ENCODE measurements at regions not wholly inside any gene's neighbourhood (a gene's known extent, or its start where the extent isn't known, plus 50 kb on each side); places are given as distances from the start of the nearest gene placed in this dataset.

DNA sequence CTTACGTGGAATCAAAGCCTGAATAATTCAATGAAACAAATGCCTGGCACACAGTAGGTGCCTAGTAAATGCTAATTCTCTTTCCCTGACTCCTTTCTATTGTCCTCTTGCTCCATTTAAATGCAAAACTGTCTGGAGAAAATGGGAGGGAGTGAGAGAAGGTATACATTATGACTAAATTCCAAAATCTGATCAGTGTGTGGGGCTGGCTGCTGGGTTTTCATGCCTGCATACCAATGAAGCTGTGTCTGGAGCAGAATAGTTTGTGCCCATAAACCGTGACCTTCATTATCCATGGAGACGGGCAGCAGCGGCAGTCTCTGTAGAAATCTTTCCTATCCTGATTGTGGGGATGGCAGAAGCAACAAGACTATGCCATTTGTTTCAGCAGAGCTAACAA, 223.4 kb upstream of the ZBED5 start:
- TF ChIP-seq CTCF (conservative IDR thresholded peaks at IDR 0.05), result no peak
- H3K9me3 Mint-ChIP-seq, result no peaks in the 10 kb centered on the region
- H3K4me1 Mint-ChIP-seq, result peaks cover 17% of the 10 kb centered on the region
- no peak overlapping the region for H3K27ac Mint-ChIP-seq (ENCODE audit: unreplicated experiment)
- H3K4me3 Mint-ChIP-seq, result no peak overlapping the region
- no peaks in the 10 kb centered on the region for H3K36me3 Mint-ChIP-seq (ENCODE audit: low read depth)
- H3K27me3 Mint-ChIP-seq (ENCODE audit: low read depth), result no peaks in the 10 kb centered on the region
- DNase-seq (ENCODE audit: low read depth, low spot score), result no peak

DNA sequence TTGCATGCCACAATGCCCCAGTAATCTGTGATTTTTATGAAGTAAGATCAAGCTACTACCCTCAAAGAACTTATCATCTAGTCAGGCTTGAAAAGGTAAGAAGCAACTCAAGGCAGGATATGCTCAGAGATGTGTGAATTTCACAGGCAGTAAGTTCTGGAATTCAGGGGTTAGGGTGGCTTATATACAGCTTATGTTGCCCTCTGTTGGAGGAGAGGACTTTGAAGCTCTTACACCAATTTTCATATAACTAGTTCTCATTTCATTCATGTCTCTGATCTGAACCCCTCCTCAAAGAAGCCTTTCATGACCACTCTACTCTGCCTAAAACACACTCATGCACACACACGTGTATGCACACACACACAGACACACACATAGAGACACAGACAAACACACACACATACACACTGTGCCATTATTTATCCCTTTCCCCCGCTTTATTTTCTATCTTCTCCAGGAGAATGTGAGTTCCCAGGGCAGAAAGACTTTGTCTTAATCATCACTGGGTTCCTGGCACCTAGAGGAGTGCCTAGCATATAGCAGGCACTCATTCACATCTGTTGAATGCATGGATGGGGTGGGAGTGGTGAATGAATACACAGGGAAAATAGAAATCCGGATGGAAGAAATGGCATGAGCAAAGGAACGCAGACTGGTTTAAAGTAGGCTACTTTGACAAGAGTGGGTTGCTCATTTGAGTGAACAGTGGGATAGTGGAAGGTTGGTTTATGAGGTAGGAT, 220.7 kb upstream of the ZBED5 start:
- no peaks in the 10 kb centered on the region for H3K9me3 Mint-ChIP-seq
- DNase-seq (ENCODE audit: low read depth, low spot score), result no peak
- H3K4me3 Mint-ChIP-seq, result no peak overlapping the region
- H3K27ac Mint-ChIP-seq (ENCODE audit: unreplicated experiment), result no peak overlapping the region
- no peaks in the 10 kb centered on the region for H3K36me3 Mint-ChIP-seq (ENCODE audit: low read depth)
- no peaks in the 10 kb centered on the region for H3K27me3 Mint-ChIP-seq (ENCODE audit: low read depth)
- TF ChIP-seq CTCF (conservative IDR thresholded peaks at IDR 0.05), result no peak
- peaks cover 17% of the 10 kb centered on the region for H3K4me1 Mint-ChIP-seq

GRCh38 chr11:11077898-11078297, 220.0 kb upstream of the ZBED5 start:
- Mint-ChIP-seq H3K36me3 (ENCODE audit: low read depth) (no peaks in the 10 kb centered on the region), H3K9me3 (no peaks in the 10 kb centered on the region), H3K27ac (ENCODE audit: unreplicated experiment) (no peak overlapping the region), H3K4me3 (no peak overlapping the region), H3K4me1 (peaks cover 17% of the 10 kb centered on the region), H3K27me3 (ENCODE audit: low read depth) (no peaks in the 10 kb centered on the region)
- TF ChIP-seq CTCF (conservative IDR thresholded peaks at IDR 0.05), result no peak
- no peak for DNase-seq (ENCODE audit: low read depth, low spot score)

DNA sequence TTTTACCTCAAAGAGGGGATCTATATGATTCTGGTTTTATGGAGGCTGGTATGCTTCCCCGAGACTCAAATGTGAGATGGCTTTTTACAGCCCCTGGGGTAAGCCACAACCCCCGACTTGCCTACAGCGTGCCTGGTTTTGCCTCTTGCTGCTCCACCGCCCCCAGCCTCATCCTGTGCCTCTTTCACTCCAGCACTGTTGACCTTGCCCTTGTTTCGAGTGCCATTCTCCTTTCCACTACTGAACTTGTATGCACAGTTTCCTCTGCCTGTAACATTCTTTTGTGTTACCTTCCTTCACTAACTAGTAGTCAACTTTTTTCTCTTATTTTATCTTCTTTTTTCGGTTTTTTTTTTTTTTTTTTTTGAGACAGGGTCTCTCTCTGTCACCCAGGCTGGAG, 219.0 kb upstream of the ZBED5 start:
- Mint-ChIP-seq H3K27me3 (ENCODE audit: low read depth) (no peaks in the 10 kb centered on the region), H3K4me3 (no peak overlapping the region), H3K36me3 (ENCODE audit: low read depth) (no peaks in the 10 kb centered on the region), H3K9me3 (no peaks in the 10 kb centered on the region), H3K4me1 (peaks cover 14% of the 10 kb centered on the region), H3K27ac (ENCODE audit: unreplicated experiment) (no peak overlapping the region)
- no peak for TF ChIP-seq CTCF (conservative IDR thresholded peaks at IDR 0.05)
- no peak for DNase-seq (ENCODE audit: low read depth, low spot score)

DNA sequence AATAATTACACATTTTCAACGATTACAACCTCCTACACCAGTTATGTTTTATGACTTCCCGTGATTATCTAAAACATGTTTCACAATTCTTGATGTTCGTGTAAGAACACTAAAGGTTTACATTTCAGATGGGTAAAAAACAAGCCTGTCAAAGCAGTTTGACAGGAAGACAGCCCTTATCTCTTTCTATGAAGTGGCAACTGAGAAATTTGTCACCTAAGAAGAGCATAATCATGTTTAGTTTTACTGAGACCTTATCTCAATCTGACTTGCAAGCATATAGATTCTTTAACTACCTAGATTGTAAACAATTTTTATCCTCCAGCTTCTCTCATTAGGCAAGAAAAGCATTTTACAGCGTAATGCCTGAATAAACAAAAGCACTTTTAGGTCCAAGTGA, 218.4 kb upstream of the ZBED5 start:
- H3K27ac Mint-ChIP-seq (ENCODE audit: unreplicated experiment), result no peak overlapping the region
- peaks cover 11% of the 10 kb centered on the region for H3K4me1 Mint-ChIP-seq
- DNase-seq (ENCODE audit: low read depth, low spot score), result no peak
- H3K36me3 Mint-ChIP-seq (ENCODE audit: low read depth), result no peaks in the 10 kb centered on the region
- TF ChIP-seq CTCF (conservative IDR thresholded peaks at IDR 0.05), result no peak
- no peaks in the 10 kb centered on the region for H3K9me3 Mint-ChIP-seq
- H3K4me3 Mint-ChIP-seq, result no peak overlapping the region
- no peaks in the 10 kb centered on the region for H3K27me3 Mint-ChIP-seq (ENCODE audit: low read depth)
